GM21381 (cell line): ENCODE measurements at regions not wholly inside any gene's neighbourhood (a gene's known extent, or its start where the extent isn't known, plus 50 kb on each side); places are given as distances from the start of the nearest gene placed in this dataset.
"Not testable (repeated sequence)": the region's sequence is repeated elsewhere in the genome, so short reads cannot be mapped to it uniquely, and the experiment has no call there.

ENCODE experiments used
- ATAC-seq: cut with Tn5 transposase; IDR thresholded peaks from one replicate; pipeline ENCODE4 v1.9.1; 2021; ENCODE audit warnings: mild to moderate bottlenecking, moderate library complexity; ENCODE audit not compliant: unreplicated experiment

DNA sequence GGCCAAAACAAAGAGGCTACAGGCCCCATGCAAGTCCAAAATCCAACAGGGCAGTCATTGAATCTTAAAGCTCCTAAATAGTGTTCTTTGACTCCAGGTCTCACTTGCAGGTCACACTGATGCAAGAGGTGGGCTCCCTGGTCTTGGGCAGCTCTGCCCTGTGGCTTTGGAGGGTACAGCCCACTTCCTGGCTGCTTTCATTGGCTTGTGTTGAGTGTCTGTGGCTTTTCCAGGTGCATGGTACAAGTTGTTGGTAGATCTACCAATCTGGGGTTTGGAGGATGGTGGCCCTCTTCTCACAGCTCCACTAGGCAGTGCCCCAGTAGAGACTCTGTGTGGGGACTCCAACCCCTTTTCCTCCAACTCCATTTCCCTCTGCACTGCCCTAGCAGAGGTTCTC lies 115.8 kb upstream of the ALKAL2 start:
- ATAC-seq: no peak

DNA sequence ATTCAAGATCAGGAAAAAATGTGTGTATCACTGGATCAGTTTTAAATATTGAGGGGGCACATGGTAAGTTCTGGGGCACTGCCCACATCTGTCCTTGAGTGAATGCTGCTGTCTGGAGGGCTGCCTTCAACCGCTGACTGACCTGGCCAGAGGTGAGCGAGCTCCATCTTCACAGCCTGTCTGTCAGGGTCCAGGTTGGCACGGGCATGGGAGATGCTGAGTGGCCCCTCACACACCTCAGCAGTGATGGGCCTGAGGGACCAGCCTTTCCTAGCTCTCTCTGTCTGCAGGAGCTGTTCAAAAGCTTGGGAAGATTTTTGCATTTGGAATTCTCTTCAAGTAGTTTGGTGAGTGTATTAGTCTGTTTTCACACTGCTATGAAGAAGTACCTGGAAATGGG lies 114.8 kb upstream of the ALKAL2 start:
- ATAC-seq: no peak

DNA sequence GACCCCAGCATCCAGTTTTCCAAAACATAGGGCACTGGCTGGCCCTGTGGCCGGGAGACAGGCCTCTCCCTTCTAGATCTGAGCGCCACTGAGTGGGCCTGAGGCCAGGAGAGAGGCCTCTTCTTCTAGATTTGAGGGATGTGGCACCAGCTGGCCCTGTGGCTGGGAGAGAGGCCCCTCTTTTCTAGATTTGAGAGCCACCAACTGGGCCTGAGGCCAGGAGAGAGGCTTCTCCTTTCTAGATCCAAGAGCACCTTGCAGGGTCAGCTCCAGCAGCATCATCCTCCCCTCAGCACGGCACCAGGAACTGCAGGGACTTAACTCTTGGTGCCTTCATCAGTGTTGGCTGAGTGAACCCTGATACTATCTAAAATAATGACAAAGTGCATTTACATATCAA lies 114.3 kb upstream of the ALKAL2 start:
- no peak for ATAC-seq

DNA sequence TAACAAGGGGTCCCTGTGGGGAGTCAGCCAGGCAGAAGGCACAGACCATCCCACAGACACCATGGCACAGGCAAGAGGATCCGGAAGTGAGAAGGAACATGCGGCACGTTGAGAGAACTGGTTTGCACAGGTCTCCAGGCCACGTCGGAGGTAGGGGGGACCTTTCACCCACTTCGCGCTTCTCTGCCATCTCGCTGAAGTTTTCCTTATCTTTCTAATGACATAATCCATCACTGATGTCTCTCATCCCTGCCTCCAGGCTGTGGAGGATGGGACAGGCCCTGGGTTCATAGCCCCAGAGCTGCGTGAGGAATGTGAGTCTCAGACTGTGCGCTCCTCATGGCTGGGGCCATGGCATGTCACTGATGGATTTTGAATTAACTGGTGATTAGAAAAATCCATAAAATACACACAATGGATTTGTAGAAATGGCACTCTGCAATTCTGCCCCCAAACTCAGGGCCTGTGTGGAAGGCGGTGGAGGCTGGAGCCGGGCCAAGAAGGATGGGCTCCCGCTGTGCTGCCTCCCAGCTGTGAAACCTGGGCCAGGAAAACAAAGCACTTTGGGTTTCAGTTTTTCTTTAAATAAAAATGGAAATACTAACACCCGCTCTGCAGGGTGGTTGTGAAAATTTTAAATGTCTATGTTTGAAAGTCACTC lies 113.3 kb upstream of the ALKAL2 start:
- no peak for ATAC-seq

DNA sequence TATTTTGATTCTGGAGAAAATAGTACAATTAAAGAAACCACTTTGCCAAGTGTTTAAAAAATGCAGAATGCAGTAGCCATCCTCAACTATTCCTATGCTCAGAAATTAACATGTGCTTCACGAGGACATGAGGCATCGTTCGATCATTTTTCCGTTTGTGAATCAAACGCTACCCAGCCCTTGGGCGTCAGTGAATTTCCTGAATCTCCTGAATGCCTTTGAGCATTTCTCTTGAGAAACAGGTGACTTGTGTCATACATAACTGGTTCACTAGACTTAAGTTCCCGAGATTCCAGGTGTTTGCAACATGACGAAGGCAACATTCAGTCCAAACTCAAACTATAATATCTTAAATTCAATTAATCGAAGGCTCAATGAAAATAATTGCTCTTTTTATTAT lies 110.0 kb upstream of the ALKAL2 start:
- no peak for ATAC-seq

DNA sequence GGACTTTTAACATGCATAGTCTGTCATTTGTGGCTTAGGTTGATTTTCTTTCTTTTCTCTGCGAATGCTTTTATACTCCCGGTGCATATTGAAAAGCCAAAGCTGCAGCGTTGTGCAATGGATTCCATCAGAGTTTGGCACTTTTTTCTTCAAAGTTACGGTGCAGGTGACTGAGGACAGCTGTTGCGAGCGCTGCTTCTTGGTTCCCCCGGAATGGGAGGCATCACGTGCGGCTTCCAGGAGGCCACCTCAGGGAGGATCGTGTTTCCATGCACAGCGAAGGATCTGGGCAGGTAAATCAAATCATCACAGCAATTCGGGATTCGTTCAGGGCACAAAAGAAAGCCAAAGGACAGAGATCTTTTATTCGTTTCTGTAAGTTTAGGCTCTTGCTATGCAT lies 109.6 kb upstream of the ALKAL2 start:
- no peak for ATAC-seq

DNA sequence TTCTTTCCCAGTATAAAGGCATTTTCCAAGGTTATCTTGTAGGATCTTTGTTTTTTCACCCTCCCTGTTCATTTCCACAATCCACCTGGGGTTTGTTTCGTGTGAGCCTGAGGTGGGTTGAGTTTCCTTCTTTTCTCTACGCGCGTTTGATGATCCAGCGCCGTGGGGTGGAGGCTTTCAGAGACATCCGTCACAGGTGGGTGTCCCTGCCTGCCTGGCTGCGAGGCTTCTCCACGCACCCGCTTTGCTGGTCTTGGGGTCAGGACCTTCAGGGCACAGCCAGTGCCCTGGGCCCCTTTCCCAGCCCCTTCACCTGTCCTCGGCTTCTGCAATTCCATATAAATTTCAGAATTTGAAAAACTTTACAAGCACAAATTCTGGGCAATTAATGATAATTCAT lies 109.0 kb upstream of the ALKAL2 start:
- no peak for ATAC-seq

DNA sequence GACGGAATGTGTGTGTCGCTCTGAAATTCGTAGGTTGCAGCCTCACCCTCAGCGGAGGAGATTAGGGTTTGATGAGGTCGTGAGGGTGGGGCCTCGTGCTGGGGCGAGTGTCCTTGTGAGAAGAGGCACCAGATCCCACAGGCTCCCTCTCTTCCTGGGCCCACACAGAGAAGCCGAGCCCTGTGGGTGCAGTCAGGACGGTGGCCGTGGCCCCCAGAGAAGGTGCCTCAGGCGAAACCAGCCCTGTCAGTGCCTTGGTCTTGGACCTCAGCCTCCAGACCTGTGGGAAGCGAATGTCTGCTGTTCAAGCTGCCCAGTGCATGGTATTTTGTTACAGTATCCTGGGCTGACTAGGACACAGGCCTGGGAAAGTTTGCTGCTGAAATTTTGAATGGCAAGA lies 108.0 kb upstream of the ALKAL2 start:
- ATAC-seq: no peak

DNA sequence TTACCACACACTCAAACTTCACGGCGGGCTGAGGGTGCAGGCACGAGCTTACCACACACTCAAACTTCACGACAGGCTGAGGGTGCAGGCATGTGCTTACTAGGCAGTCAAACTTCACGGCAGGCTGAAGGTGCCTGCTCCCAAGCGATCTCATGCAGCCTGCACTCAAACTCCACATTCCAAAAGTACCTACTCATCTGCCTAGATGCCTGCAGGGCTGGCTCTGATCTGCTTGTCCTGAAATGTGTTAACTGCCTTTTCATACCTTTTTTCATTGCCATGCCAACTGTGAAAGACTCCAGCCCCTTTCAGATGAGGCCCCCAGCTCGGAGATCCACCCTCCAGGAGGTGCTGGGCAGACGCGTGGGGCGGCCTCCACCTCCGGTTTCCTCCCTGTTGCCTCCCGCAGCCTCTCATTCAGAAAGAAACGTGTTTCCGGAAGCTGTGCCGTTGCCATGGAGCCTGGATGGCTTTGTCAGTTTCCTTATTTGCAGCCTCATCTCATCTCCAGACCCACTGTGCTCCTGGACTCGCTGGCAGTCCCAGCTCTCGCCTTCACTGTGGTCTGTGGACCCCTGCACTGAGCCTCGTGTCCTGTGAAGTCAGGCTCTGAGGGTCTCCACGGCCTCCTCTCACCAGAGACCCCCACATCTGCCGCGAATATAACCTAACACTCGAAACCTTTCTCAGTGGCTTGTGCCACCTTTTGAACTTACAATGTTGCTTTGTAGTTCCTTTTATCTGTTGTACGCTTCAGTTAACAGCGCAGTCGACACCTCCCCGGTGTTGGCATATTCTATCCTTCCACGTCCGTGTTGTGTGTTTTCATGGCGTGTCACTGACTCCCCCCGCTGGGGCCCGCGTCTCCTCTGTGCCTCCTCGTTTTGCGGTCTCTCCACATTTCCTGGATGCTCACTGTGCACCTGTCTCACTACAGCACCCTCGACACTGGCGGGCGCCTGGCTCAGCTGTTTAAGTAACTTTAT lies 106.1 kb upstream of the ALKAL2 start:
- ATAC-seq: no peak

DNA sequence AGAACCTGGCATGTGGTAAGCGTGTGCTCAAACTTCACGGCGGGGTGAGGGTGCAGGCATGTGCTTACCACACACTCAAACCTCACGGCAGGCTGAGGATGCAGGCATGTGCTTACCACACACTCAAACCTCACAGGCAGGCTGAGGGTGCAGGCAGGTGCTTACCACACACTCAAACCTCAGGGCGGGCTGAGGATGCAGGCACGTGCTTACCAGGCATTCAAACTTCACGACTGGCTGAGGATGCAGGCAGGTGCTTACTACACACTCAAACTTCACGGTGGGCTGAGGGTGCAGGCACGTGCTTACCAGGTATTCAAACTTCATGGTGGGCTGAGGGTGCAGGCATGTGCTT lies 105.0 kb upstream of the ALKAL2 start:
- ATAC-seq: no peak

DNA sequence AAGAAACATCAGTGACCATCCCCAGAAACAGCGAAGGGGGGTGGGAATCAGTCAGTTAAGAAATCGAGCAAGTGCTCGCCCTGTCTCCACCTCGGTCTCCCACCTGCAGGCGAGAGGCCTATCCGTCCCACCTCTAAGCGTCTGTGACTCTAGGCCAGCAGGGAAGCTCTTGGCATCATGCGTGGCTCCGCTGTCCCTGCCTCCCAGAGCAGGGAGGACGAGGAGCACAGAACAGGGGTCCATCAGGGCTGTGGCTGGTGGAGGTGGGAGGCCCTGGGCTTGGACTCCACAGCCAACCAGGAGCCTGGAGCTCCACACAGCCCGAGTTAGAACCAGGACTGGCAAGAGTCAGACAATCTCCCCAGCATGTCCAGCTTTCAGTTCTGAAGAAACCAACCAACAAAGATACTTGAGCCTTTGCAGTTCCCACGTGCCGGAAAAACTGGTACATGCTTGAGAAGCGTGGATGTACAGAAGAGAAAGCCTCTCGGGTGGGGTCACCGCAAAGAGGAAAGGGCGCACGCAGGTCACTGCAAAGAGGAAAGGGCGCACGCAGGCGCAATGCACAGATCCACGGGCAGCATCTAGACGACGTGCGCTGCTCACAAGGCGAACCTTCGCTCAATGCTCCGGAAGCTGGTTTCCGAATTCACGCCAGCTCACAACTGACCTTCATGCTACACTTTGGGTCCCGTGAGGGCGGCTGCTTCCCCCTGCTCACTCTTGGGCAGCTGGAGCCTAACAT lies 104.5 kb upstream of the ALKAL2 start:
- ATAC-seq: no peak

DNA sequence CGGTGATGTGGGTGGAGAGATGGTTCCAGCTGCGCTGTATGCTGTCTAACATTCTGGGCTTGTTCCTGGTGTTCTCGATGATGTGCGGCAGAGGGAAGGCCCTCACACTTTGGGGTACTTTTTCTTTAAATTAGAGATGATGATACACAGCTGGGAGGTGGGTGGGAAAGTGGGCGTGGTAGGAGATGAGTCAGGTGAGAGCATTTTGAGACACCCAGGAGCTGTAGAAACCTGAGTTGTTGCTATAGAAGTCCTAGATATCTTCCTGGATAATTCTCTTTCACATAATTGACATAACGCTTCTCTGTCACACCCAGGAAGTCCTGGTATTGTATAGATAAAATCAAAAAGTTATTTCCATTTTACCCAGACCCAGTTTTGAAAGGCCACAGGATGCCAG lies 103.8 kb upstream of the ALKAL2 start:
- no peak for ATAC-seq

DNA sequence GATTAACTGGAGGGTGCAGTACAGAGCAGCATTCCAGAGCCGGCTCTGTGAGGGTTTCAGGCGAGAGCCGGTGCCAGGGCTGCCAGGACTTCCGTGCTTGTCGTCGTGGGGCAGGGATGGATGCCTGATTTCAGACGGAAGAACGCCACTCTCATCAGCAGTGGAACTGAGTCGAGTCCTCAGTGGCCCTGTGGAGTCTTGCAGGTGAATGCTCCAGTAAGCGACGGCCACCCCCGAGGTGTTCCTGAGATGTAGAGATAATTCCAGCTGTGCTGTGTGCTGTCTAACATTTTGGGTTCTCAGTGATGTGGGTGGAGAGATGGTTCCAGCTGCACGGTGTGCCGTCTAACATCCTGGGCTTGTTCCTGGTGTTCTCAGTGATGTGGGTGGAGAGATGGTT lies 103.1 kb upstream of the ALKAL2 start:
- ATAC-seq: no peak

DNA sequence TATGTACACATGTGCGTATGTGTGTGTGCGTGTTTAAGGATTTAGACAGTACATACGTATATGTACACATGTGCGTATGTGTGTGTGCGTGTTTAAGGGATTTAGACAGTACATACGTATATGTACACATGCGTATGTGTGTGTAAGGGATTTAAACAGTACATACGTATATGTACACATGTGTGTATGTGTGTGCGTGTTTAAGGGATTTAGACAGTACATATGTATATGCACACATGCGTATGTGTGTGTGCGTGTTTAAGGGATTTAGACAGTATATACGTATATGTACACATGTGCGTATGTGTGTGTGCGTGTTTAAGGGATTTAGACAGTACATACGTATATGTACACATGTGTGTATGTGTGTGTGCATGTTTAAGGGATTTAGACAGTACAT lies 102.1 kb upstream of the ALKAL2 start:
- ATAC-seq: not testable (repeated sequence)

DNA sequence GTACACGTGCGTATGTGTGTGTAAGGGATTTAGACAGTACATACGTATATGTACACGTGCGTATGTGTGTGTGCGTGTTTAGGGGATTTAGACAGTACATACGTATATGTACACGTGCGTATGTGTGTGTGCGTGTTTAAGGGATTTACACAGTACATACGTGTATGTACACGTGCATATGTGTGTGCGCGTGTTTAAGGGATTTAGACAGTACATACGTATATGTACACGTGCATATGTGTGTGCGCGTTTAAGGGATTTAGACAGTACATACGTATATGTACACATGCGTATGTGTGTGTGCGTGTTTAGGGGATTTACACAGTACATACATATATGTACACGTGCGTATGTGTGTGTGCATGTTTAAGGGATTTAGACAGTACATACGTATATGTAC lies 100.9 kb upstream of the ALKAL2 start:
- ATAC-seq: not testable (repeated sequence)

DNA sequence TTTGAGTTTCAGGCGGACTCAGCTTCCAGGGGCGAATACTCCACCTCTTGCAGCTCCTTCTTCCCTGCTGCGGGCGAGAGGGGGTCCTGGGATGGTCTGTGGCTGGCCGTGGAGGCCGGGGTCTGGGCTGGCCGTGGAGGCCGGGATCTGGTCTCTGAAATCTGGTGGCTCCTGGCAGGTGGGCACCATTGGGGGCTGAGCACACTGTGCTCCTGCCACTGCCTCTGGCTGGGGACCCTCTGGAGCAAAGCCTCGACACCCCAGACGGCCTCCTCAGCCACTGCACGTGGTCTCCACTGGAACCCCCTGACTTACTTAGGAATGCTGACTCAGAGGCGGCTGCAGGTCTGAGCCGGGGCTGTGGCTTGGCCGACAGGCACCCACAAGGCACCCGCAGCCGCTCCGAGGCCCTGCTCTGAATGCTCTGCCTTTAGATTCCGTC lies 100.1 kb upstream of the ALKAL2 start:
- no peak for ATAC-seq

DNA sequence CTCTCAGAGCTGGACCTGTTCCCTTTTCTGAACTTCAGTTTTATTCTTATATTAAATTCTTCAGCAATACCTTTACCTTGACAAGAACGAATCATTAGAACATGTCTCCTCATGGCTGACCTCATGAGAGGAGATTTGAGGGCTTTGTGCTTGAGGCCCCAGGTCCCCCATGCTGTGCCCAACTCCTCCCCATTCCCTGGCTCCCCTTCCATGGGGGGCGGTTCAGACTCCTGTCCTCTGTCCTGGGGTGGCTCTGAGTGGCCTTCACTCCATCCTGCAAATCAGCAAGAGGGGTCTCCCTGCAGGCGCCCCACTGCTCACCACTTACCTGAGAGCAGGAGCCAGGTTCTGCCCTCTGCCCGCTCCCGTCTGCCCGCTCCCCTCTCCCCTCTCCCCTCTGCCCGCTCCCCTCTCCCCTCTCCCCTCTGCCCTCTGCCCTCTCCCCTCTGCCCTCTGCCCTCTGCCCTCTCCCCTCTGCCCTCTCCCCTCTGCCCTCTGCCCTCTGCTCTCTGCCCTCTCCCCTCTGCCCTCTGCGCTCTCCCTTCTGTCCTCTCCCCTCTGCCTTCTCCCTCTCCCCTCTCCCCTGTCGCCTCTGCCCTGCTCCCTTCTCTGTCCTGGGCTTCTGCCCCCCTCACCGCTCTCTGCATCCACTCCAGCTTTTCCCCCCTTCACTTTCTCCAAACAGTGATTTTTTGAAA lies 98.7 kb upstream of the ALKAL2 start:
- ATAC-seq: no peak

DNA sequence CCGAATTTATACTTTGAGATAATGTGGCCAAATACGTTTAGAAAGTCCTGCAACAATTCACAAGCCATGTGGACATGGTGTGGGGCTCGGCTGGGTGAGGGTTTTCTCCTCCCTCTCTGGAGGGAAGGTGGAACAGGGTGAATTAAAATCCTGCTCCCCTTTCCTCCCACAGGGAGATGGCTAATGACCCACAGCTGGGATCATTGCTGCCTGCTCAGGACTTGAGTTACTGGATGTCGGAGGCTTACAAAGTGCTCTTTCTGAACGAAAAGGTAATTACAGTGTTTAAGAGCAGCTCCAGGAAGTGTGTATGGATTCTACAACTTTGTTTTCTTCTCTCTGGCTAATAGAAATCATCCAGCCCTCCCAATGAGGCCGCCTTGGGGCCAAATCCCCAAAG lies 97.9 kb upstream of the ALKAL2 start:
- ATAC-seq: no peak

DNA sequence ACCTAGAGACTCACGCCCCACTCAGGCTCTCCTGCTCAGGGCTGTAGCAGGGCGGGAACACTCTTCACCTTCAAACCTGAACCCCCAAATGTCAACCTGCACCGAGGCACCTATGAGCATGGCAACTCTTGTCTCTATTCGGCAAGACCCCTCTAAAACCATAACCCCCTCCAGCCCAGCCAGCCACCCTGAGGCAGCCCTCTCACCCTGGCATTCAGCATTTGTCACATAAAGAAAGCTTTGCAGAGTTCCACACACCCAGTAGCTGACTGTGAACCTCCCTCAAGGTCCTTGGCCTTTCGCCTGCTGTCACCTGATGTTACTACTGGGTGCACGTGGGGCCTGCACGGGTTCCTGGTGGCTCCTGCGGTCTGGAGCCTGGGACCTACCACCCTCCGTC lies 97.2 kb upstream of the ALKAL2 start:
- ATAC-seq: no peak

DNA sequence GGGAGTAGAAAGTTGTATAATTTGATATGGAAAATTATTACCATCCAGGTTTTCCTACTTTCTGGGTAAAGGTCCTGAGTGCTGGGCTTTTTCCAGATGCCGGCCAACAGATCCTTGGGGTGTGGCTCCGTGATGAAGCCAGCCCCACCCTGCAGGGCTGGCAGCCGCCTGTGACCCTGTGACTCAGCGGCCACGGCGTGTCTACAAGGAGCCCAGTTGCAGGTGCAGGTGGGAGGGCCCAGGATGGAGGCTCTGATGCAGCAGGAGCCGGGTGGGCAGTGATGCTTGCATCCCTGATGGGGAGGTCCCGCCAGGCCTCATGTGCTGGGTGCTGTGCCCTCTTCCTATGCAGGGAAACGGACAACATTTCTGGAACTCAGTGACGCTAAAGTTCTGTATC lies 96.0 kb upstream of the ALKAL2 start:
- ATAC-seq: no peak

DNA sequence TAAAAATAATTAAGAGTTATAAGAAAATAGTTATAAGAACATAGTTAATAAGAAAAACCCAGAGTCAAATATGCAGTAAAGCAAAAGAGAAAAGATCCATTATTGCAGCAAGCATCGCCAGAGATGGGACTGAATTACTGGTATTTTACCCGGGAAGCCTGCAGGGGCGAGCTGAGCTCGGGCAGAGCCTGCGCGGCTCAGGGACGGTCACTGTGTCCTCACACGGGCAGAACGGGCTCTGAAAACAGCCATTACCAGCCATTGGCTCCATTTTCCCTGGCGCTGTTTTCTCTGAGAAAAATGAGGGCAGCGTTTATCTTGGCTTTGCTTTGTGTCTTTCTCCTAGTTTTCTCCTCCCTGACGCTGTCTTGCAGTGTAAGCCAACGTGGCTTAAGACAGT lies 95.3 kb upstream of the ALKAL2 start:
- ATAC-seq: no peak
